Mesodermal cell (in vitro differentiated cells): ENCODE measurements at regions not wholly inside any gene's neighbourhood (a gene's known extent, or its start where the extent isn't known, plus 50 kb on each side); places are given as distances from the start of the nearest gene placed in this dataset.

Source experiments
- H3K27ac ChIP-seq: 2 replicates; pipeline ENCODE4 v1.7.0; 2013; ENCODE audit warnings: mild to moderate bottlenecking, low read depth, low read length, moderate library complexity; ENCODE audit not compliant: severe bottlenecking
- H3K36me3 ChIP-seq: 2 replicates; pipeline ENCODE4 v1.7.1; 2013; ENCODE audit warnings: mild to moderate bottlenecking, low read length, moderate library complexity; ENCODE audit not compliant: control insufficient read depth, insufficient read depth
- H3K4me1 ChIP-seq: one replicate; pipeline ENCODE4 v1.7.1; 2013; ENCODE audit warnings: mild to moderate bottlenecking, low read length; ENCODE audit not compliant: insufficient read depth, control insufficient read depth, poor library complexity, severe bottlenecking
- H3K4me3 ChIP-seq: 2 replicates; pipeline ENCODE4 v1.7.0; 2013; ENCODE audit warnings: low read length, control low read depth, mild to moderate bottlenecking; ENCODE audit not compliant: insufficient read depth, poor library complexity, severe bottlenecking; ENCODE audit errors: extremely low read depth
- H3K9me3 ChIP-seq: 2 replicates; pipeline ENCODE4 v1.7.1; 2013; ENCODE audit warnings: mild to moderate bottlenecking, low read length, moderate library complexity; ENCODE audit not compliant: control insufficient read depth
- WGBS, 2 experiments: methylation state at CpG; one replicate each; pipeline ENCODE4 v1.1.5; 2013; ENCODE audit warnings: missing lambda C conversion rate in 2 of 2; ENCODE audit not compliant: insufficient coverage in 2 of 2; 5-methylcytosine and 5-hydroxymethylcytosine counted together

GRCh38 chr11:23403210-23404185 lies 543.2 kb upstream of the CCDC179 start:
- Histone ChIP-seq H3K27ac (no peak overlapping the region), H3K9me3 (no peaks in the 10 kb centered on the region), H3K4me3 (no peak overlapping the region), H3K36me3 (no peaks in the 10 kb centered on the region), H3K4me1 (no peaks in the 10 kb centered on the region)
- WGBS, 2 experiments = 94 to 96% methylated on average over 44 to 46 of the region's 53 CpGs

GRCh38 chr11:23404225-23405160 lies 544.2 kb upstream of the CCDC179 start:
- Histone ChIP-seq H3K27ac (no peak overlapping the region), H3K4me1 (no peaks in the 10 kb centered on the region), H3K9me3 (no peaks in the 10 kb centered on the region), H3K4me3 (no peak overlapping the region), H3K36me3 (no peaks in the 10 kb centered on the region)
- WGBS, 2 experiments = 94% methylated on average over 36 to 41 of the region's 41 CpGs

- WGBS, 2 experiments = 94 to 97% methylated on average over 29 to 33 of the region's 33 CpGs
- Histone ChIP-seq H3K4me1 (no peaks in the 10 kb centered on the region), H3K4me3 (no peak overlapping the region), H3K36me3 (no peaks in the 10 kb centered on the region), H3K9me3 (no peaks in the 10 kb centered on the region), H3K27ac (no peak overlapping the region)
Observed at GRCh38 chr11:23405350-23405937, 545.2 kb upstream of the CCDC179 start.

GRCh38 chr11:23406131-23406819 lies 546.0 kb upstream of the CCDC179 start:
- Histone ChIP-seq H3K27ac (no peak overlapping the region), H3K4me3 (no peak overlapping the region), H3K36me3 (no peaks in the 10 kb centered on the region), H3K9me3 (no peaks in the 10 kb centered on the region), H3K4me1 (no peaks in the 10 kb centered on the region)
- 91 to 94% methylated on average over 14 to 22 of the region's 23 CpGs for WGBS, 2 experiments

DNA sequence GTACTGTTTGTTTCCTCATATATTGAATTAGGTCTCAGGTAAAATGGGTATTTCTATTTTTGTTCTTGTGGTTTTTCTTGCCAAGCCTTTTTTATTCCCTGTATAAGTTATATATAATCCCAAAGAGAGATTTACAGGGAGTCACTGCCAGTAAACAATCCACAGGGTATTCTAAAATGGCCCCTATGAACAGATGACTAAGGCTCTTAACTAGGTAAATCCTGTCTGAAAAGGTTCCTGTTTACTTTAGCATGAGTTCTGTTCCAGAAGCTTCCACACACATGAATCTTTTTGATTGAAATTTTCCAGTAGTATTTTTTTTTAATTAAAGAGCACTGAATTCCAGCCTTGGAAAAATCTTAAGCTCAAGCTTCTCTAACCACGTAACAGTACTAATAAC lies 552.8 kb upstream of the CCDC179 start:
- no peaks in the 10 kb centered on the region for H3K9me3 ChIP-seq
- H3K36me3 ChIP-seq = no peaks in the 10 kb centered on the region
- H3K4me3 ChIP-seq = no peak overlapping the region
- no peaks in the 10 kb centered on the region for H3K4me1 ChIP-seq
- H3K27ac ChIP-seq = no peak overlapping the region
- WGBS, 2 experiments = no CpG with 5 or more reads among the region's 1 CpG

- Histone ChIP-seq H3K4me1 (no peaks in the 10 kb centered on the region), H3K27ac (no peak overlapping the region), H3K9me3 (no peaks in the 10 kb centered on the region), H3K36me3 (no peaks in the 10 kb centered on the region), H3K4me3 (no peak overlapping the region)
- 90 to 100% methylated on average over 1 to 3 of the region's 4 CpGs for WGBS, 2 experiments
Observed at GRCh38 chr11:23423104-23423503, 562.8 kb upstream of the CCDC179 start.

DNA sequence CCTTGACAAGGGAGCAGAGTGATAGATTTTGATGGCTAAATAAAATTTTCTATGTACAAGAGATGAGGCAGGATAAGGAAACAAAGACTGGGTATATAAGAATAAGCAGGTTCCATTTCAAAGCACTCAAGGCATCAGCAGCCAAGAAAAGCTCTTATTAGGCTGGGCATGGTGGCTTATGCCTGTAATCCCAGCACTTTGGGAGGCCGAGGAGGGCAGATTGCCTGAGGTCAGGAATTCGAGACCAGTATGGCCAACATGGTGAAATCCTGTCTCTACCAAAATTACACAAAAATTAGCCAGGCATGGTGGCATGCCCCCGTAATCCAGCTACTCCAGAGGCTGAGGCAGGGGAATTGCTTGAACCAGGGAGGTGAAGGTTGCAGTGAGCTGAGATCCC lies 563.4 kb upstream of the CCDC179 start:
- WGBS, 2 experiments = 75 to 89% methylated on average over 1 to 3 of the region's 3 CpGs
- Histone ChIP-seq H3K36me3 (no peaks in the 10 kb centered on the region), H3K27ac (no peak overlapping the region), H3K4me3 (no peak overlapping the region), H3K4me1 (no peaks in the 10 kb centered on the region), H3K9me3 (no peaks in the 10 kb centered on the region)

GRCh38 chr11:23425381-23425780 lies 565.1 kb upstream of the CCDC179 start:
- no peak overlapping the region for H3K27ac ChIP-seq
- no peaks in the 10 kb centered on the region for H3K9me3 ChIP-seq
- no peaks in the 10 kb centered on the region for H3K36me3 ChIP-seq
- H3K4me3 ChIP-seq = no peak overlapping the region
- WGBS, 2 experiments = 100% methylated on average over 1 of the region's 2 CpGs; no CpG with 5 or more reads in 1 of the 2 experiments
- H3K4me1 ChIP-seq = no peaks in the 10 kb centered on the region

DNA sequence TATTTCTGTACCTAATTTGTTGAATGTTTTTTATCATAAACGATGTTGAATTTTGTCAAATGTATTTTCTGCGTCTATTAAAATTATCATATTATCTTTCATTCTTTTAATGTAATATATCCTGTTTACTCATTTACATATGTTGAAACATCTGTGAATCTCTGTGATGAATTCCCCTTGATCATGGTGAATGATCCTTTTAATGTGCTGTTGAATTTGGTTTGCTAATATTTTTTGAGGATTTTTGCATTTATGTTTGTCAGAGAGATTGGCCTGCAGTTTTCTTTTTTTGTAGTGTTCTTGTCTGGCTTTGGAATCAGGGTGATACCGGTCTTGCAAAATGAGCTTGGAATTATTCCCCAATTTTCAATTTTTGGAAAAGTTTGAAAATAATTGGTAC lies 569.3 kb upstream of the CCDC179 start:
- Histone ChIP-seq H3K27ac (no peak overlapping the region), H3K9me3 (no peaks in the 10 kb centered on the region)
- WGBS, 2 experiments = 100% methylated on average over 1 of the region's 3 CpGs; no CpG with 5 or more reads in 1 of the 2 experiments

DNA sequence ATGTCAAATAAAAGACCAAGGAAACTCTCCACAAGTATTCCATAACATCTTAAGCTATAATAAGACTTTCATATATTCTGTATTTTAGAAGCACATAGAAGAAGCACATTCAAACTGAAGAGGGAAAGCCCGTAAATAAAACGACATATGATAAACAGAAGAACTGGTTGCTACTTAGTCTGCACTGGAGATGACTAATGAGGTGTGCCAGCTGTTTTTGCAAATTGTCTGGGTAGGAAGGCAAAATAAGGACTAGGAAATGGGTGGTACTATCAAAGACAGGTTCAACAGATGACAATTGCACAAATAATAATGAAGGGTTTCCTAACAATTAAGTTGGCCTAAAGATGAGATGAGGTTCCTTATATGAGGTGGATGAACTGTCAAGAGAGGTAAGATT lies 593.2 kb upstream of the CCDC179 start:
- Histone ChIP-seq H3K4me3 (no peak overlapping the region), H3K36me3 (no peaks in the 10 kb centered on the region), H3K4me1 (no peaks in the 10 kb centered on the region), H3K27ac (no peak overlapping the region), H3K9me3 (no peaks in the 10 kb centered on the region)
- WGBS, 2 experiments = 93 to 100% methylated on average over 2 of the region's 2 CpGs

More for the DNA sequence above, 569.3 kb upstream of the CCDC179 start:
- Histone ChIP-seq H3K36me3 (no peaks in the 10 kb centered on the region), H3K4me1 (no peaks in the 10 kb centered on the region), H3K4me3 (no peak overlapping the region)
